ENCODE measurements at regions not wholly inside any gene's neighbourhood (a gene's known extent, or its start where the extent isn't known, plus 50 kb on each side); places are given as distances from the start of the nearest gene placed in this dataset.

DNA sequence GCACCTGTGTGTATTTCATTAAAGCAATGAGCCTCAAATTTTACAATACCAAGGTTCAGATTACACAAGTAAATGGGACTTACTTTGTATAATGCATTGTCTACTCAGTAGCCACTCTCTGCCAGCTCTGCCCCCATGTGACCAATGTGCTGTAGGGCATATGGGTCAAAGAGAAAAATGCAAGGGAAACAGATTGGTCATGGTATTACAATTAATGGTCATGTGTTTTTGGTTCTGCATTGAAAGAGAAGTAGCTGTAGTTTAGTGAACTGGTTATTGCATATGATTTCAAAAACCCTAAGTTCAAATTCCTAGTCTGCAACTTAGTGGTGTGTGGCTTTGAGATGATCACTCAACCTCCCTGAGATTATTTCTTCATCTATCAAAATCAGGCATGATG, 545.4 kb downstream of the SUCLA2 start:
- H3K4me3 Mint-ChIP-seq: no peak overlapping the region
- no peaks in the 10 kb centered on the region for H3K9me3 ChIP-seq (ENCODE audit: low read length)
- H3K27ac ChIP-seq (ENCODE audit: low read depth, low read length): no peak overlapping the region
- H3K4me1 Mint-ChIP-seq: no peaks in the 10 kb centered on the region
- H3K27ac Mint-ChIP-seq: no peak overlapping the region
- POLR2A ChIA-PET: no interaction called here
- CTCF ChIA-PET: no interaction called here
- H3K4me1 ChIP-seq (ENCODE audit: insufficient read depth, low read length): no peaks in the 10 kb centered on the region
- H3K36me3 Mint-ChIP-seq: no peaks in the 10 kb centered on the region
- no peaks in the 10 kb centered on the region for H3K36me3 ChIP-seq (ENCODE audit: insufficient read depth, low read length)
- no peak overlapping the region for H3K4me3 ChIP-seq (ENCODE audit: low read length)
- peaks cover 0 to 3% (median 0%) of the 10 kb centered on the region in 5 donors for H3K9me3 Mint-ChIP-seq
- H3K27me3 ChIP-seq (ENCODE audit: insufficient read depth, low read length, poor library complexity, severe bottlenecking): no peaks in the 10 kb centered on the region
- DNase-seq: no peak
- peaks cover 0 to 2% of the 10 kb centered on the region in 2 donors for H3K27me3 Mint-ChIP-seq

DNA sequence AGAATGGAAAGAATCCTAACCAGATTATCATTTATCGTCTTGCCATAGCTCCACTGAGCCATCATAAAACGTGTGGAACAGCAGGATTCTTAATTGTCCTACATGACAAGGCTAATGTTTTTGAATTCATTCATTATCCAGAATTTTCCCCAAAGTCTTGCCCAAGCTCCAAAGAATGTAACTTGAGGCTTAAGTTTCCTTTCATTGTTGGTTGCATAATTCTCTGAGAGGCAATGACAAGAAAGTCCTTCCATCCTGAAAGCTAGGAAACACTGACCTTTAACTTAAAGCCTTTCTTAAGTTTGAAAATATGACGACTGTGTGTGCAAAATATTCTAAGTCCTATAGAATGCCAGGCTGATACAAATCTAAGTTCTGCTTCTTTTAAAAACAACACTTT, 546.1 kb downstream of the SUCLA2 start:
- no peaks in the 10 kb centered on the region for H3K27me3 ChIP-seq (ENCODE audit: insufficient read depth, low read length, poor library complexity, severe bottlenecking)

GRCh38 chr13:47437406-47437805, 540.6 kb upstream of the HTR2A start:
- no peak overlapping the region for H3K4me3 Mint-ChIP-seq
- H3K4me1 Mint-ChIP-seq: no peaks in the 10 kb centered on the region
- H3K27me3 Mint-ChIP-seq: no peaks in the 10 kb centered on the region
- H3K27ac Mint-ChIP-seq: no peak overlapping the region
- no peaks in the 10 kb centered on the region for H3K36me3 ChIP-seq (ENCODE audit: insufficient read depth, low read length)
- peaks cover 2 to 9% (median 4%) of the 10 kb centered on the region in 5 donors for H3K9me3 Mint-ChIP-seq
- H3K36me3 Mint-ChIP-seq: no peaks in the 10 kb centered on the region
- no peaks in the 10 kb centered on the region for H3K27me3 ChIP-seq (ENCODE audit: insufficient read depth, low read length, poor library complexity, severe bottlenecking)
- ChIA-PET CTCF (no interaction called here), POLR2A (no interaction called here)
- DNase-seq: no peak
- no peak overlapping the region for H3K27ac ChIP-seq (ENCODE audit: low read depth, low read length)
- H3K4me3 ChIP-seq (ENCODE audit: low read length): no peak overlapping the region
- no peaks in the 10 kb centered on the region for H3K9me3 ChIP-seq (ENCODE audit: low read length)
- no peaks in the 10 kb centered on the region for H3K4me1 ChIP-seq (ENCODE audit: insufficient read depth, low read length)

More for the DNA sequence above, 546.1 kb downstream of the SUCLA2 start:
- Mint-ChIP-seq H3K4me1 (no peaks in the 10 kb centered on the region), H3K4me3 (no peak overlapping the region), H3K9me3 (peaks cover 0 to 3% (median 0%) of the 10 kb centered on the region in 5 donors), H3K27ac (no peak overlapping the region), H3K36me3 (no peaks in the 10 kb centered on the region), H3K27me3 (peaks cover 0 to 2% of the 10 kb centered on the region in 2 donors)
- Histone ChIP-seq H3K4me1 (ENCODE audit: insufficient read depth, low read length) (no peaks in the 10 kb centered on the region), H3K27ac (ENCODE audit: low read depth, low read length) (no peak overlapping the region), H3K9me3 (ENCODE audit: low read length) (no peaks in the 10 kb centered on the region), H3K4me3 (ENCODE audit: low read length) (no peak overlapping the region), H3K36me3 (ENCODE audit: insufficient read depth, low read length) (no peaks in the 10 kb centered on the region)
- ChIA-PET CTCF (no interaction called here), POLR2A (no interaction called here)
- no peak for DNase-seq

DNA sequence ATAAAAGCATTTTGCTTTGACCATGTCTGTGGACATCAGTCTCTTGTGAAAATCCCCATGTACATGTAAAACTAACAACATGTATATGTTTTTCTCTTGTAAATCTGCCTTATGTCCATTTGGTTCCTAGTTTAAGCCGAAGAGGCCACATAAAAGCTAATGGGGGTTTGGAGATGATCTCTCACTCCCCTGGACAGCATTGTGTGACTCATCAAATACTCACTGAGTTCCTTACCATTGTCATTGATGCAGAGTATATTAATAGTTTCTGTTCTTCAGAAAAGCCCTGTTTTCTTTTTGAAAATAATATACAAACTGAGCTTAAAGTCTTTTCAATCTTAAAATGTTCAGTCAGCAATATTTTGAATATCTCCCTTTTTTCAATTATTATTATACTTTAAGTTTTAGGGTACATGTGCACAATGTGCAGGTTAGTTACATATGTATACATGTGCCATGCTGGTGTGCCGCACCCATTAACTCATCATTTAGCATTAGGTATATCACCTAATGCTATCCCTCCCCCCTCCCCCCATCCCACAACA, 536.7 kb upstream of the HTR2A start:
- no peak overlapping the region for H3K27ac ChIP-seq (ENCODE audit: low read depth, low read length)
- no peak overlapping the region for H3K4me3 ChIP-seq (ENCODE audit: low read length)
- H3K36me3 Mint-ChIP-seq: no peaks in the 10 kb centered on the region
- no peaks in the 10 kb centered on the region for H3K4me1 ChIP-seq (ENCODE audit: insufficient read depth, low read length)
- H3K4me1 Mint-ChIP-seq: no peaks in the 10 kb centered on the region
- no peak for DNase-seq
- H3K27ac Mint-ChIP-seq: no peak overlapping the region
- no peaks in the 10 kb centered on the region for H3K27me3 Mint-ChIP-seq
- no peaks in the 10 kb centered on the region for H3K27me3 ChIP-seq (ENCODE audit: insufficient read depth, low read length, poor library complexity, severe bottlenecking)
- peaks cover 0 to 9% (median 3%) of the 10 kb centered on the region in 5 donors for H3K9me3 Mint-ChIP-seq
- no peak overlapping the region for H3K4me3 Mint-ChIP-seq
- H3K9me3 ChIP-seq (ENCODE audit: low read length): no peaks in the 10 kb centered on the region
- ChIA-PET POLR2A (no interaction called here), CTCF (no interaction called here)
- no peaks in the 10 kb centered on the region for H3K36me3 ChIP-seq (ENCODE audit: insufficient read depth, low read length)

DNA sequence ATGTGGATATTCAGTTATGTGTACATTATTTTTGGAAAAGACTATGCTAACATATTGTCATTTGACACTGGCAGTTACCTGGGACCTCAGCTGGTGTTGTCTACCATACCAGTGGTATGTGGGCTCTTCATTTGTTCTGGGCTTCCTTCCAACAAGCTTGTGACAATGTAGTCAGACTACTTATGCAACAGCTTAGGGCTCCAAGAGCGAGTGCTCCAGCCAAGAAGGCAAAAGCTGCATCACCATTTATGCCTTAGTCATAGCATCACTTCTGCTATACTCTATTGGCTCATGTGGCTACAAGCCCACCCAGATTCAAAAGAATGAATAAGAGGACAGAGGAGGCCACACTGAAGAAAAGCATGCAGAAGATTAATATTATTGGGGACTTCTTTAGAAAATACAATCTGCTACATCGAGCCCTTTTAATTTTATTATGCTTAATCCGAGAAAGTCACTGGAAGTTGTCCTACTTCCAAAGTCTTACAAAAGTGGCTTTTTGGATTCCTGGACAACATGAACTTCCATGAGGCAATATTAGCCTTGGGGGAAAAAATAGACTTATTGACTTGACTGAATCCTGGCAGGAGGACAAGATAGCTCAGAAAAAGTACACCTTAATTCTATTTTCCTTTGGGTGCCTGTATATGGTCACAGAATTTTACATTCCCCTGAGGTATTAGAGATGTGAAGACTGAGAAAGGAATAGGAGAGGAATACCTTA, 529.4 kb upstream of the HTR2A start:
- no peaks in the 10 kb centered on the region for H3K36me3 ChIP-seq (ENCODE audit: insufficient read depth, low read length)
- Mint-ChIP-seq H3K9me3 (peaks cover 0 to 6% (median 0%) of the 10 kb centered on the region in 5 donors), H3K36me3 (no peaks in the 10 kb centered on the region), H3K4me3 (no peak overlapping the region), H3K27me3 (no peaks in the 10 kb centered on the region), H3K27ac (no peak overlapping the region), H3K4me1 (no peaks in the 10 kb centered on the region)
- no peaks in the 10 kb centered on the region for H3K9me3 ChIP-seq (ENCODE audit: low read length)
- H3K4me3 ChIP-seq (ENCODE audit: low read length): no peak overlapping the region
- no peaks in the 10 kb centered on the region for H3K27me3 ChIP-seq (ENCODE audit: insufficient read depth, low read length, poor library complexity, severe bottlenecking)
- ChIA-PET CTCF (no interaction called here), POLR2A (no interaction called here)
- no peak overlapping the region for H3K27ac ChIP-seq (ENCODE audit: low read depth, low read length)
- DNase-seq: no peak
- no peaks in the 10 kb centered on the region for H3K4me1 ChIP-seq (ENCODE audit: insufficient read depth, low read length)

- H3K4me3 ChIP-seq (ENCODE audit: low read length): no peak overlapping the region
- no peak for DNase-seq
- peaks cover 0 to 10% (median 0%) of the 10 kb centered on the region in 5 donors for H3K9me3 Mint-ChIP-seq
- H3K27me3 Mint-ChIP-seq: no peaks in the 10 kb centered on the region
- H3K36me3 ChIP-seq (ENCODE audit: insufficient read depth, low read length): no peaks in the 10 kb centered on the region
- H3K27ac Mint-ChIP-seq: no peak overlapping the region
- no peak overlapping the region for H3K4me3 Mint-ChIP-seq
- no peaks in the 10 kb centered on the region for H3K4me1 ChIP-seq (ENCODE audit: insufficient read depth, low read length)
- no peaks in the 10 kb centered on the region for H3K9me3 ChIP-seq (ENCODE audit: low read length)
- CTCF ChIA-PET: no interaction called here
- no peak overlapping the region for H3K27ac ChIP-seq (ENCODE audit: low read depth, low read length)
- POLR2A ChIA-PET: no interaction called here
- H3K27me3 ChIP-seq (ENCODE audit: insufficient read depth, low read length, poor library complexity, severe bottlenecking): no peaks in the 10 kb centered on the region
- no peaks in the 10 kb centered on the region for H3K36me3 Mint-ChIP-seq
- H3K4me1 Mint-ChIP-seq: no peaks in the 10 kb centered on the region
Measured at GRCh38 chr13:47421525-47421924, 524.7 kb upstream of the HTR2A start.

GRCh38 chr13:47420568-47420967, 523.7 kb upstream of the HTR2A start:
- ChIA-PET POLR2A (no interaction called here), CTCF (no interaction called here)
- Histone ChIP-seq H3K4me1 (ENCODE audit: insufficient read depth, low read length) (no peaks in the 10 kb centered on the region), H3K9me3 (ENCODE audit: low read length) (no peaks in the 10 kb centered on the region), H3K27ac (ENCODE audit: low read depth, low read length) (no peak overlapping the region), H3K27me3 (ENCODE audit: insufficient read depth, low read length, poor library complexity, severe bottlenecking) (no peaks in the 10 kb centered on the region), H3K36me3 (ENCODE audit: insufficient read depth, low read length) (no peaks in the 10 kb centered on the region), H3K4me3 (ENCODE audit: low read length) (no peak overlapping the region)
- Mint-ChIP-seq H3K36me3 (no peaks in the 10 kb centered on the region), H3K4me3 (no peak overlapping the region), H3K27me3 (no peaks in the 10 kb centered on the region), H3K9me3 (peaks cover 0 to 10% (median 0%) of the 10 kb centered on the region in 5 donors), H3K27ac (no peak overlapping the region), H3K4me1 (no peaks in the 10 kb centered on the region)
- no peak for DNase-seq

GRCh38 chr13:47420020-47420419, 523.2 kb upstream of the HTR2A start:
- Histone ChIP-seq H3K36me3 (ENCODE audit: insufficient read depth, low read length) (no peaks in the 10 kb centered on the region), H3K4me1 (ENCODE audit: insufficient read depth, low read length) (no peaks in the 10 kb centered on the region), H3K27me3 (ENCODE audit: insufficient read depth, low read length, poor library complexity, severe bottlenecking) (no peaks in the 10 kb centered on the region), H3K9me3 (ENCODE audit: low read length) (no peaks in the 10 kb centered on the region), H3K4me3 (ENCODE audit: low read length) (no peak overlapping the region), H3K27ac (ENCODE audit: low read depth, low read length) (no peak overlapping the region)
- no peaks in the 10 kb centered on the region for H3K36me3 Mint-ChIP-seq
- POLR2A ChIA-PET: no interaction called here
- no peak overlapping the region for H3K27ac Mint-ChIP-seq
- CTCF ChIA-PET: no interaction called here
- H3K27me3 Mint-ChIP-seq: no peaks in the 10 kb centered on the region
- no peak overlapping the region for H3K4me3 Mint-ChIP-seq
- no peaks in the 10 kb centered on the region for H3K4me1 Mint-ChIP-seq
- H3K9me3 Mint-ChIP-seq: peaks cover 0 to 10% (median 0%) of the 10 kb centered on the region in 5 donors
- no peak for DNase-seq

Measured in CD8-positive, alpha-beta memory T cell (primary cell).